Activated naive CD4-positive, alpha-beta T cell treated with Interleukin-2 at 50 U/mL for 16 hours (primary cell): ENCODE measurements at regions not wholly inside any gene's neighbourhood (a gene's known extent, or its start where the extent isn't known, plus 50 kb on each side); places are given as distances from the start of the nearest gene placed in this dataset.
"Not testable (repeated sequence)": the region's sequence is repeated elsewhere in the genome, so short reads cannot be mapped to it uniquely, and the experiment has no call there.

Source experiments
- DNase-seq: peaks from one replicate; pipeline ENCODE4 v3.0.0-alpha.2; 2020

DNA sequence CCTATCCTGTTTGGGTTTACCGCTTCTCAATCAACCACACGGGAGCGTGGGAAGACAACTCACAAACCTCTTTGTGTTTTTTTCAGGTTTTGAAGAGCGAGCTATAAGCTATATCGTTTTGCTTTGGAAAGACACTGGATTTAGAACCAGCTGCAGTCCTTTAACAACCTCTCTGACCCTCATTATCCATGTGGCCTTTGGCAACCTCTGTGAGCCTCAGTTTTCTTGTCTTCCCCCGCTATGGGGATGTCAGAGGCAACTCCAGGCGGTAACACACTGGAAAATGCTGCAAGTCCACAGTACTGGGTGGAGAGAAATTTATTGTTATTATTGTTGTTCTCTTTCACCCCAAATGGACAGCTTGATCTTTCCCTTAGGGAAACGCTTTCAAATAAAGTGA, 100.0 kb downstream of the ETS2 start:
- DNase-seq, result no peak

DNA sequence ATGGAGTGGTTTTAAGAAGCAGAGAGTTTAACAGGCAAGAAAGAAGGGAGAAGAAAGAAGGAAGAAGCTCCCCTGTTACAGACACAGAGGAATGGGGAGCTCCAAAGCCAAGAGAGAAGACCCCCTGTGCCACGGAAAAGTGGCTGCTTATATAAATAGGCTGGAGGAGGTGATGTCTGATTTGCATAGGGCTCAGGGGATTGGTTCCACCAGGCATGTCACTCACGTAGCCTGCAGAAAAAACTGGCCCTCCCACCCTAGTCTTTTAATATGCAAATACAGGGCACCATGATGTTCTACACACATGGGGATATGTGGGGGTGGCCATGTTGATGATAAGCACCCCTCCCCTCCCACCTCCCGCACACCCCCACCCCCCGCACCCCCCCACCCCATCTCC, 99.6 kb downstream of the ETS2 start:
- DNase-seq, result no peak

DNA sequence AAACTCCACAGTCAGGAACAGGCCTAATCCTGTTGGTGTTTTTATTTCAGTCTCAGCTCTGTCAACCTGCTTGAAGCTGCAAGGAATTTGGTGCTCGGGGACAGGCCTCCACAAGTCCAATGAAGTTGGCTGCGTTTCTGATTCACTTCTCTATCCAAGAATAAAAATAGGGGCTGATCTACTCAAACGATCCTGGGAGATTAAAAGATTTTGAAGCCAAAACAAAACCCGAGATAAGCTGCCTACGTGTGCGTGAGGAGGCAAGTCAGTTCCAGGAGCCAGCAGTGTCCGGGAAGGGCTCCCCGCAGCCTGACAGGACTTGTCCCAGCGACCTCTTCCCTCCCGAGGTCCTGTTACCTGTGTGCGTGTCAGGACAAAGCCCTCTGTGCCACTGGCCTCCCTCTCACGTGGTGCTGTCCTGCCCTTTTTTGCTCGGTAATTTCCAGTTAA, 98.0 kb downstream of the ETS2 start:
- no peak for DNase-seq

DNA sequence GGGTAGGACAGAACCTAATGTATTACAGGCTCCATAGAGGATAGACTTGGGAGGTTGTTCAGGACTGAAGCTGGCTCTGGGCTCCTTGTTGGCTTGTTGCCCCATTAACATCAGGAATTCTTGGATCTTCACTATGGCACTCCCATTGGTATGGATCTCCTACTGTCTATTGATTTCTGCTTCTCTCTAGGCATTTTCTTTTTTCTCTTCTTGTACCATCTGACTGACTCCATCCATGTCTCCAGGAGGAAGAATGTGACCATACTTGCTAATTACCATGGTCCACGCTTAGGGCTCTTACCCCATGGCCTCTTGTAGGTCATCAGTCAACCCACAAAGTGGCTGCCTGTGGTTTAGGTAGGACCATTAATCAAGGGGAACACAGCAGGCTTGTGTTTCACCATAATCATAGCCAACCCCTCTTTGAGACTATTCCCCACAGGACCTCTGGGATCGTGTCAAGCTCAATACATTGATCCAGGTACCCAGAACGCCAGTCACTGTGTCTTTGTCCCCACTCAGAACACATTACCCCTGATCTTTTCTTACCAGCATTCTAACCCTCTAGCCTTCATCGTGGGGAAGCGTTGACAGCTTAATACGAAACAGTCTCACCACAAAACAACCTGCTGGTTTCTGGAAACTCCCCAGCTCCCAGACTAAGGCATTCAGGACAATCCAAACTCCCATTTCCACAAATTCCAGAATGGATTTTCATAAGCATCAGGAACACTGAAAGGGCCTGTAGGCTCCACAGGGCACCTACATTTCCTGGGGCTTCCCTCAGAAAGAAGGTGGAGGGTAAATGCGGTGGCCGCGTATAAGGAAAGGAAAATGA, 97.1 kb downstream of the ETS2 start:
- no peak for DNase-seq

DNA sequence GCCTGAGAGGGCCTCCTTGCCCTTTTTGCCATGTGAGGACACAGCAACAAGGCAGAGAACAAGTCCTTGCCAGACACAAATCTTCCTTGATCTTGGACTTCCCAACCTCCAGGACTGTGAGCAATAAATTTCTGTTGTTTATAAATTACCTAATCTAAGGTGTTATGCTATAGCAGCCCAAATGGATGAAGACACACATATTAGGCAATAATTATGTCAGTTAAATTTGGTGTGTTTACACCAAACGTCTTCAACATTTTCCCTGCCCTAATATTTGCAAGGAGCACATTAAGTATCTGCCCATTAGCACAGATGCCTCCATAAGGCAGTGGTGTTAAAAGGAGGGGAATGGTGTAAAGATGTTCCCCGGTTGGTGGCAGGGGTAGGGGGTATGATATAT, 94.8 kb downstream of the ETS2 start:
- no peak for DNase-seq

DNA sequence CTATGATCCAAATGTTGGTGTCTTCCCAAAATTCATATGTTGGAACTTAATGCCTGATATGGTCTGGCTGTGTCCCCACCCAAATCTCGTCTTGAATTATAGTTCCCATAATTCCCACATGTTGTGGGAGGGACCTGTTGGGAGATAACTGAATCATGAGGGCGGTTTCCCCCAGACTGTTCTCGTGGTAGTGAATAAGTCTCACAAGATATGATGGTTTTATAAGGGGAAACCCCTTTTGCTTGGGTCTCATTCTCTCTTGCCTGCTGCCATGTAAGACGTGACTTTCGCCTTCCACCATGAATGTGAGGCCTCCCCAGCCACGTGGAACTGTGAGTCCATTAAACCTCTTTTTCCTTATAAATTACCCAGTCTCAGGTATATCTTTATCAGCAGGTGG, 94.3 kb downstream of the ETS2 start:
- DNase-seq, result not testable (repeated sequence)

DNA sequence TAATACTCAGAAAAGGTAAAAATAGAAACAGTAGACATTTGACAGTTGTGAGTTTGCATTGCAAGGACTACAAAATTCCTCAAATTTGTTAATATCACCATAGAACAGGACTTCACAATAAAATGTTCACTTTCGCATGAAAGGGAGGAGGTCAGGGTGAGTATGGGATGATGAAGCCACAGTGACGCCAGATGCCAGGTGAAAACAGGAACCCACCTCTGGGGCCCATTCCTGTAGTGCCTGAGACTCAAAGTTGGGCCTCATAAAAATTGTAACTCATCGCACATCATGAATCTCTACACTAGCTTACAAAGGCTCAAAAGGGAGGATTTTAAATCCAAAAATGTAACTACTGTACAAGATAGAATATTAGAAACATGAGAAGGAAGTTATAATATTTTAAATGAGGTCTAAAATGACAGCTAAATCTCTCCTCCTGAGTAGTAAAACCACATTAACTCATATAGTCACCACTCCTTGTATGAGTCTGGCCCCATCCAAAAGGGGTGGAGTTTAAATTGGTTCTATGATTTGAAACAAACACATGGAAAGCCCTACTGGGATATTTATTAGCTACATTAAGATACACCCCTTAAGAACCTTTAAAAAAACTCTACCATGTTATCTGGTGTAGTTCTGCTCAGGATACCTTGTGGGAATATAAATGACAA, 93.7 kb downstream of the ETS2 start:
- no peak for DNase-seq

DNA sequence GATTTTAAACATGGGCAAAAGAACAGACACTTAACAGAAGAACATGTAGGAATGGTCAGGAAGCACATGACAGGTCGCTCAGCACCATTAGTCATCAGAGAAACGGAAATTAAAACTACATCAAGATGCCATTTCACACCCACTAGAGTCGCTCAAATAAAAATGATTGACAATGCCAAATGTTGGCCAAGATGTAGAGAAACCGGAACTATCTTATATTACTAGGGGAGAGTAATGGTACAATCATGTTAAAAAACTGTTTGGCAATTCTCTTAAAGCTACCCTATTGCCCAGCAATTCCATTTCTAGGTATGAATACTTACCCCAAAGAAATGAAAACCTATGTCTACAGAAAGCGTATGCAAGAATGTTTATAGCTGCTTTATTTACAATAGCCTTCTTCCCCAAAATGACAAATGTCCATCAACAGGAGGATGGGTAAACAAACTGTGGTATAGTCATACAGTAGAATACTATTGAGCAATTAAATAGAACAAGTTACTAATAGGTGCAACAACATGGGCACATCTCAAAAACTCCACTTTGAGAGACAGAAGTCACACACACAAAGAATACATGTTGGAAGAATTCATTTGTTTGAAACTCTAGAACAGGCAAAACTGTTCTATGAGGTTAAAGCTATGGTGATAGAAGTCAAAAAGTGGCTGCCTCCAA, 92.8 kb downstream of the ETS2 start:
- no peak for DNase-seq

DNA sequence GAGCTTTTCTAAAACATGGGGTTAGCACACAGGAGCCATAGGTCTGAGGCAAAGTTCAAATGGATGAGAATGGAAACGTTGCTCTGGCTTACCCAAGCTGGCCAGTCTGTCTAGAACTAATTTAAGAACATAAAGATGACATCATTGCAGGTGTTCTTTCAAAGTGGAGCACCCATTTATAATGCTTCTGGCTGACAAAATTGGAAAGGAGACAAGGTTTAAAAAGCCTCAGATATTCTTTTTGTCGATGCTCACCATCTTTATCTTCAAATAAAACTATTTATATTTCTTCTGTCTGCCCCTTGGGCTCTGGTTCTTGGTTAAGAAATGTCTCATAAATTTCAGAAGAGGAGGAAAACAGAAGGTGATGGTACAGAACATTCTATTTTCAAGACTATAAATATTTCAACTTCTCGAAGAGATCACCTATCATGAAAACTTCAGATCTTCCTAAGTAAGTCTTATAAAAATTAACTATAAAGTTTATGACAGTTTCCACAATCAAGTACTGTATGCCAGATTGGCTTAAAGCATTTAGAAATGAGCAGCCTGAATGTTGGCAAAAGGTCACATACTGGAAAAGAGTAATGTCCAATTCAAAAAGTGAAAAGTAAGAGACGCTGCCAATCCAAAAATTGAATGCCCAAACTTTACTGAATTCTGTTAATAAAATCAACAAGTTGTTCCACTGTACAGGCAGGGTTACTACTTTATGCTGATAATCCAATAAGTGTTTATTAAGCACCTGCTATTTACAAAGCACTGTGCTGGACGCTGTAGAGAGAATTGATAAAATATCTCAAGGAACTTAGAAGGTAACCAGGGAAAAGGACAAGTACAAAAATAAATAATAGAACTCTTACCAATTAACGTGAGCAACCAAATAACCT, 92.0 kb downstream of the ETS2 start:
- no peak for DNase-seq

DNA sequence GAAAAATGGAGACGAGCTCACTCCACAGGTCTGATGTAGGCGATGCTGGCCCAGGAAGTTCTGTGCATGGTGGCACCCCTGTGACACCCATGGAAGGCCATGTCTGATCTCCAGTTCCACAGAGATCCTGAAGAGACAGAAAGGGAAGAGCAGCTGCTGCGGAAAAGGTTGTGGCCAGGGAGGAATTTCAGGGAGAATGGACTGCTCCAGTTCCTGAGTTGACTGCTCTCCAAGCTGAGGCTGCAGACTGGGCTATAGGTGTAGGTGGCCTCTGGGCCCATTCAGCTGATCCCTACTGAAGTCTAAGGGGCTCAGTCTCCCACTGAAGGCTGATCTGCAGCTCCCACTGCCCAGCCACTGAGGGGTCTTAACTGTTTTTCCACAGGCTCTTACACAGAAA, 89.2 kb downstream of the ETS2 start:
- no peak for DNase-seq

DNA sequence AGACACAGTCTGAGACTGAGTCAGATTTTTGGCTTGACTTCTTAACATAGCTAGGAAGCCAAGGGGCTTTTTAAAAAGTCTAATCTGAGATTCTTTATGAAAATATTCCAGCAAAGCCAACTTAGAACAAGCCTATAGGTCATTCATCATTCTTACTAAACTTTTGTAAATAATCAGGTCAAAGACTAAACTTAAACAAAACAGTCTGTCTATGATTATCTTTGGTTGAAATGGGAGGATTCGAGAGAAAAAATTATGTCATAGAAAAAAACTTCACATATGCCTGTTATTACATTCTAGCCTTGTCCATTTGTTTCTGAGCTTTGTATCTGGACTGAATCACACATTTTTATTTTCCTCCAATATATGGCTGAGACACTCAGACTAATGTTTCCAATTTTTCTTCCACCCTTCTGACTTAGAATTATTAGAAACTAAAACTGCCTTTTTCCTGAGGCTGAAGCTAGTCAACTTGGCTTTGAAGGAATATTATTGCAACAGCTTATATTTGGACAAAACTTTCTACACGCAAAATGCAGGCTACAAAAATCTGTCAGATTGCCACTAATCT, 83.3 kb downstream of the ETS2 start:
- DNase-seq, result no peak

DNA sequence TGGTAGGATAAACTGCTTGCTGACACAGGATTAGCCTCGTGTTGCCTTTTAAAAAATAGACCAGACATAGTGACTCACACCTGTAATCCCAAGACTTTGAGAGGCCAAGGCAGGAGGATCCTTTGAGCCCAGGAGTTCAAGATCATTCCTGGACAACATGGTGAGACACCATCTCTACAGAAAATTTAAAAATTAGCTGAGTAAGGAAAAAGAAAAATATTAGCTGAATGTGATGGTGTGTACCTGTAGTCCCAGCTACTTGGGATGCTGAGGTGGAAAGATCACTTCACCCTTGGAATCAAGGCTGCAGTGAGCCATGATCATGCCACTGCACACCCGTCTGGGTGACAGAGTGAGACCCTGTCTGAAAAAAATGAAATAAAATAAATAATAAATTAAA, 82.0 kb downstream of the ETS2 start:
- DNase-seq, result no peak

DNA sequence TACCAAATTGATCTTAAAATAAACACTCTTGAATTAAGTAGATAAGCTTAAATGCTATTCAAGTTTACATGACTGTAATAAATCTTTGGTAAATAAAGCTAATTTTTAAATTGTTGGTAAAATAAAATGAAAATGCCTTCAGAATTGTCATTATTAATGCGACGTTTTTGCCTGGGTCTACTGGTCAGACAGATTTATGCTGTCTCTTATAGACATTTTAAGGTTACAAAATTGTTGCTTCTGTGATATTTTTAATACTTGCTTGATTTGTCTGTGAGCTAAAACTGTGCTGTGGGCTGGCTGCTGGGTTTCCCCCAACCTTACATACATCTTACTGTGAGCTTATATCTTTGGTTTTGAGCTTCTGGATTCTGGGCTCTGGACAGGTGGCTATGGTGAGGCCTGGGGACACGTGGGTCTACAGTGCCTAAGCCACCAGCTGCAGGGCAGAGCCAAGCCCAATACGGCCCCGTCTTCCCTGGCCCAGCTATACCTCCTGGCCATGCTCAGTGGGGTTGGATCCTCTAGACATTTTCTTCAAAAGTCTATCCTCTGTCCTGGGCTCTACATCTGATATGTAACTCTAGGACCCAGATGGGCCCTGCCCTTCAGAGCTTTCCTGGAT, 81.4 kb downstream of the ETS2 start:
- DNase-seq, result no peak

DNA sequence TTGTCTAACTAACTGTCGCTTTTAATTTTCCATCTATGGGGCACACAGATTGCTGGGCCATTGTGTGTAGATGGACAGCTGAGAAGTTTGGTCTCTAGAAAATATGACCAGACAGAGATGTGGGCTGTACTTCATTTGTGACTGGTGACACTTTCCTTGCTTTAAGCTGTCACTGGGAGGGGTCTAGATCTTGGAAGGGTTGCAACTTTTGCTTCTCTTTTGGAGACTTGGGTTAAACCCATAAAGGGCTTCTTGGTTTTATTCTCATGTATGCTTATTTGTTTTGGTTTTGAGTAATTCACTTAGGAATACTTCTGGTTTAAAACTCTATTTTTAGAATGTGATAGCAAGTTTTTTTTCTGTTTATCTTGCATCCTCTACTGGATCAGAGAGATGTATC, 80.2 kb downstream of the ETS2 start:
- no peak for DNase-seq

DNA sequence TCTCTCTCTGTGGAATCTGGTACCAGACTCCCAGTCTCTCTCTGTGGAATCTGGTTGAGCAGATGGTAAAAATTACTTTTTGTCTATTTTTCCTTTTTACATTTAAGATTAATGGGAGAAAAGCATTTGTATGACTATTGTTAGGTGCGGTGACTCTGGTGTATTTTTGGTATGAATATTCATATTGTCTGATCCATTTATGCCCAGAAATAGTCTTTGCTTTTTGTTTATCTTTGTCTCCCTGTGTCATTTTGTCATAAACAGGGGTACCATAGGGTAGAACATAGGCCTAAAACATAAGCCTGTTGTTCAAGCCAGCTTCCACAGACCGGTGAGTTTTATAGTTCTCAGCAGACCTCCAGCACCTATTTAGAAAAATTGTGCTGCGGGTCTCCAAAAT, 78.7 kb downstream of the ETS2 start:
- no peak for DNase-seq

DNA sequence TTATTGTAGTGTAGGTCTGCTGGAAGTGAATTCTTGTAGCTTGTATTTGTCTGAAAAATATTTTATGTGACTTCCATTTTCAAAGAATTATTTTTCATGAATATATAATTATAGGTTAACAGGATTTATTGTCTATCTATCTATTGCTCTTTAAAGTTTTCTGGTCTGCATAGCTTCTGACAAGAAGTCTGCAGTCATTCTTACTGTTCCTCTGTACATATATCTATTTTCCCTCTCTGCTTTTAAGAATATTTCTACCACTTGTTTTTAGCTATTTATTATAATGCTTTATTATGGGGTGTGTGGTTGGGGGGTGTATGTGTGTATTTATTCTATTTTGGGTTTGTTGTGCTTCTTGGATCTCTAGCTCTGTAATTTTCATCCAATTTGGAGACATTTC, 77.4 kb downstream of the ETS2 start:
- no peak for DNase-seq

DNA sequence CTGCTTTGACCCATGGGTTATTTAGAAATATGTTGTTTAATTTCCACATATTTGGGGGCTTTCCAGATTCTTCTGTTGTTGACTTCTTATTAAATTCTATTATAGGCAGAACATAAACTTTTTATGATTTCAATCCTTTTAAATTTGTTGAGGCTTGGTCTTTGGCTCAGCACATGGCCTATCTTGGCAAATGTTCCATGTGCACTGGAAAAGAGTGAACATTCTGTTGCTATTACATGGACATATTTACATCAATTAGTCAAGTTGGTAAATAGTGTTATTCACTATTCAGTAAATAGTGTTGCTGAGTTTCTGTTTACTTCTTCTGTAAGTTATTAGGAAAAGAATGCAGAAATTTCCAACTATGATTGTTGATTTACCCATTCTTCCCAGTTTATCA, 75.4 kb downstream of the ETS2 start:
- no peak for DNase-seq

DNA sequence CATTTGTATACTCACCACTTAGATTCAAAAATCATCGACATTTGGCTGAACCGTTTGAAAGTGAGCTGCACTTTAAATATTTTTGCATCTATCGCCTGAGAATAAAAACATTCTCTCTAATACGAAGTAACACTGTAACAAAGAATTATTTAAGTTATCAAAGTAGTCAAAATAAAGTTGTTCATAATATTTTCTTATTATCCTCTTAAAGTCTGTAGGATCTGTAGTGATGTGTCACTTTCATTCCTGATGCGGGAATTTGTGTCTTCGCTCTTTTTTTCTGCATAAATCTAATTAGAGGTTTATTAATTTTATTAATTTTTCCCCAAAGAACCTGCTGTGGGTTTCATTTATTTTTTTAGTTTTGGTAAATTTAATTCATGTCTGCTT, 74.8 kb downstream of the ETS2 start:
- DNase-seq, result no peak

DNA sequence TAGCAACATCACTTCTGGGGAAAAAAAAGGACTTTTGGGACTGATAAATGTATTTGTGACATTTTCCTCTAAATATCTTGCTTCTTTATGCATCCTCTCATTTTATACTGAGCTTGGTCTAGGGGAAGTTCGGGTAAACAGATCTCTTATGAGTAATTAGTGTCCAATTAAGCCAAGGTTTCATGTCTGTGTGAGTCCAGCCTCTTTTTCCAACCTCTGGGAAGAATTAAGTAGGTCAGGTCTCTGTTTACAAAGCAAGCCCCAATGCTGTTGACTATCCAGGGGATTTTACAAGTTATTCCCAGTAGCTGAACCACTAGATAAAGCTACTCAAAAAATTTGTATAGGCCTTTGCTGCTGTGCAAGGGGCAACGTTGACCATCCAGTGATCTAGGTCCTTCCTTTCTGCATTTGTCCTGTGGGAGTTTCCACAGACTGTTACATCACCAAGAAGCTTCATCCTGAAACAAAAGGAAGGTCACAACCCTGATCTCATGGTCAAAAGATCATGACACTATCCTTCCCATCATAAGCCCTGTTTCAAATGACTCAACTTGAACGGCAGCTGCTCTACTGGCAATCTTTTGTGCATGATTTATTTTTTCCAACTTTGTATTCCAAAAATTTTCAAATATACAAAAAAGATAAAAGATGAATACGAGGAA, 74.3 kb downstream of the ETS2 start:
- no peak for DNase-seq

DNA sequence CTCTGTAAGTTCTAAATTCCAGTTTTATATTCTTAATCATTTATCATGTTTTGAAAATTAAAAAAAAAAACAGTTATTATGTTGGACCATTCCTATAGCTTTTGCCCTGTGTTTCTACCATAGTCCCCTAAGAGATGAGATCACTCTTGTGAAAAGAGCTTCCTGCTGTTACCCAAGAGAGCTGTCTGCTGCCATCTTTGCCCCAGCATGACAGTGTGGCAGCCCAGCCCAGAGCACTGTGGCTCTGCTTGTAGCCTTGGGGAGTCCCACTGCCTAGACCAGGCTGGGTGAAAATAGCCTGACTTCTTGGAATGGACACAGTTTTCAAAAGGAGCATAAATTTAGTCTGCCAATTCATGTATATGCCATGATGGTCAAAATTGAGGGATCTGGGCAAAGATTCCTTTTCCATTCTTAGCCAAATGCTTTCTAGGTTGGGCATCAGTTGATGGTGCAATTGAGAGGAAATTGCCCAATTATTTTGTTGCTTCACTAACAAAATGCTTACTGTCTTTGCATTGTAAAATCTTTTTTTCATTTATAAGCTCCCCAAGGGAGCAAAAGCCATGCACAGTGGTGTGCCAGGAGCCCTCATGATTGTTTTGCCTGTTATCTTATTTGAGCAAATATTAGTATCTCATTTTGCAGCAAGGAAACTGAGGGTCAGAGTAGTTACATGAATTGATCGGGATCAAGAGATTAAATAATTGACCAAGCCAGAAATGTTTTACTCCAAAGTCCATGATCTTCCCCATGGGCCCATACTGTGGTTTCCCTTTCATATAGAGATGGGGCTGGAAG, 72.8 kb downstream of the ETS2 start:
- DNase-seq, result no peak
